Prostate gland (tissue), 2 donors: ENCODE measurements at regions not wholly inside any gene's neighbourhood (a gene's known extent, or its start where the extent isn't known, plus 50 kb on each side); places are given as distances from the start of the nearest gene placed in this dataset.

Experiments used
- DNase-seq: peaks from one replicate; pipeline ENCODE4 v3.0.0-alpha.2; 2019; ENCODE audit warnings: low spot score
- H3K27ac ChIP-seq, 2 donors: fragments of 200-600 bp; sonication (generic); 2 replicates each; pipeline ENCODE4 v1.5.1; 2017 to 2019
- H3K27me3 ChIP-seq: fragments of 200-600 bp; sonication (generic); replicated peaks from 2 replicates; pipeline ENCODE4 v1.5.1; 2019; ENCODE audit not compliant: insufficient read depth
- H3K36me3 ChIP-seq, 2 donors: fragments of 200-600 bp; sonication (generic); 1 replicate in 1 of 2; 2 replicates in 1 of 2; pipeline versions ENCODE4 v1.5.1 to v1.8.1; 2017 to 2019
- H3K4me1 ChIP-seq: fragments of 200-600 bp; sonication (generic); replicated peaks from 2 replicates; pipeline ENCODE4 v1.5.1; 2019
- H3K4me3 ChIP-seq, 2 donors: fragments of 200-600 bp; sonication (generic); 2 replicates each; pipeline ENCODE4 v1.5.1; 2017 to 2019
- H3K9me3 ChIP-seq: fragments of 200-600 bp; sonication (generic); 2 replicates; pipeline ENCODE4 v1.5.1; 2017
- CTCF ChIP-seq, 4 experiments: fragments of 200-600 bp in 2 of 4; fragments of 450-650 bp in 2 of 4; sonication (generic) in 2 of 4; IDR thresholded peaks; 1 replicate in 3 of 4; 2 replicates in 1 of 4; pipeline ENCODE4 v1.5.1; 2016 to 2019; ENCODE audit warnings: antibody characterized with exemption in 4 of 4, mild to moderate bottlenecking in 2 of 4, moderate library complexity in 2 of 4
- POLR2A ChIP-seq: fragments of 450-650 bp; IDR thresholded peaks from one replicate; pipeline ENCODE4 v1.6.1; 2016; ENCODE audit warnings: antibody characterized with exemption, mild to moderate bottlenecking
- POLR2AphosphoS5 ChIP-seq: sonication (generic); formaldehyde crosslinking; IDR thresholded peaks from one replicate; pipeline ENCODE4 v1.6.1; 2017; ENCODE audit warnings: antibody characterized with exemption
- whole genome bisulfite sequencing: methylation state at CpG from one replicate; pipeline ENCODE4 v1.1.5; 2018; 5-methylcytosine and 5-hydroxymethylcytosine counted together
- intact Hi-C: fragments of 100-400 bp; cut with DNase I; formaldehyde crosslinking; loops from one replicate; pipeline ENCODE4 v1.14.2; 2022

GRCh38 chr7:7104971-7105370, 77.4 kb upstream of the C1GALT1 start:
- Histone ChIP-seq H3K27ac (no peak overlapping the region), H3K9me3 (no peaks in the 10 kb centered on the region), H3K36me3 (no peaks in the 10 kb centered on the region), H3K4me3 (no peak overlapping the region), H3K4me1 (no peaks in the 10 kb centered on the region), H3K27me3 (no peaks in the 10 kb centered on the region)
- DNase-seq, result no peak
- no peak for TF ChIP-seq CTCF (IDR thresholded peaks at IDR 0.05)
- TF ChIP-seq POLR2AphosphoS5, result no peak
- TF ChIP-seq POLR2A, result no peak
- WGBS, result 91% methylated on average over 5 of the region's 5 CpGs
- intact Hi-C loops, result no loop called here

- intact Hi-C loops, result no loop called here
- 66% methylated on average over 4 of the region's 4 CpGs for WGBS
These were observed 76.4 kb upstream of the C1GALT1 start for GRCh38 chr7:7105800-7106582.

GRCh38 chr7:7108931-7109330, 73.4 kb upstream of the C1GALT1 start:
- no peaks in the 10 kb centered on the region for H3K36me3 ChIP-seq
- H3K9me3 ChIP-seq, result no peaks in the 10 kb centered on the region
- no peak for TF ChIP-seq POLR2AphosphoS5
- TF ChIP-seq POLR2A, result no peak
- TF ChIP-seq CTCF (IDR thresholded peaks at IDR 0.05), result no peak
- no peaks in the 10 kb centered on the region for H3K4me1 ChIP-seq
- WGBS, result 43% methylated on average over 1 of the region's 1 CpG
- no peaks in the 10 kb centered on the region for H3K27me3 ChIP-seq
- no peak overlapping the region for H3K4me3 ChIP-seq
- intact Hi-C loops, result no loop called here
- DNase-seq, result no peak
- H3K27ac ChIP-seq, result no peak overlapping the region

More at GRCh38 chr7:7105800-7106582, 76.4 kb upstream of the C1GALT1 start:
- Histone ChIP-seq H3K27ac (no peak overlapping the region), H3K27me3 (no peaks in the 10 kb centered on the region), H3K4me3 (no peak overlapping the region), H3K4me1 (no peaks in the 10 kb centered on the region), H3K36me3 (no peaks in the 10 kb centered on the region), H3K9me3 (no peaks in the 10 kb centered on the region)
- DNase-seq, result no peak
- TF ChIP-seq CTCF (IDR thresholded peaks at IDR 0.05) (no peak), POLR2A (no peak), POLR2AphosphoS5 (no peak)

GRCh38 chr7:7109934-7110333, 72.4 kb upstream of the C1GALT1 start:
- no peaks in the 10 kb centered on the region for H3K9me3 ChIP-seq
- H3K4me1 ChIP-seq, result no peaks in the 10 kb centered on the region
- no peaks in the 10 kb centered on the region for H3K36me3 ChIP-seq
- no peak overlapping the region for H3K4me3 ChIP-seq
- H3K27me3 ChIP-seq, result no peaks in the 10 kb centered on the region
- no peak overlapping the region for H3K27ac ChIP-seq
- intact Hi-C loops, result no loop called here
- TF ChIP-seq CTCF (IDR thresholded peaks at IDR 0.05) (no peak), POLR2AphosphoS5 (no peak), POLR2A (no peak)
- DNase-seq, result no peak

- no peak for DNase-seq
- H3K4me3 ChIP-seq, result no peak overlapping the region
- intact Hi-C loops, result no loop called here
- no peaks in the 10 kb centered on the region for H3K9me3 ChIP-seq
- H3K36me3 ChIP-seq, result no peaks in the 10 kb centered on the region
- TF ChIP-seq CTCF (IDR thresholded peaks at IDR 0.05) (no peak), POLR2A (no peak), POLR2AphosphoS5 (no peak)
- H3K27me3 ChIP-seq, result no peaks in the 10 kb centered on the region
- H3K27ac ChIP-seq, result no peak overlapping the region
- no peaks in the 10 kb centered on the region for H3K4me1 ChIP-seq
These were observed 71.6 kb upstream of the C1GALT1 start for GRCh38 chr7:7110706-7111105.
